NCI-H128 (cell line): ENCODE measurements at regions not wholly inside any gene's neighbourhood (a gene's known extent, or its start where the extent isn't known, plus 50 kb on each side); places are given as distances from the start of the nearest gene placed in this dataset.

Experiments used
- DNase-seq: peaks from one replicate; lab custom pipeline; 2025; ENCODE audit not compliant: unreplicated experiment; lab: John Stamatoyannopoulos, UW

GRCh38 chr1:193514397-193514796 is 328.0 kb upstream of the B3GALT2 start:
- DNase-seq = no peak

GRCh38 chr1:193513032-193513431 is 326.6 kb upstream of the B3GALT2 start:
- DNase-seq = no peak

DNA sequence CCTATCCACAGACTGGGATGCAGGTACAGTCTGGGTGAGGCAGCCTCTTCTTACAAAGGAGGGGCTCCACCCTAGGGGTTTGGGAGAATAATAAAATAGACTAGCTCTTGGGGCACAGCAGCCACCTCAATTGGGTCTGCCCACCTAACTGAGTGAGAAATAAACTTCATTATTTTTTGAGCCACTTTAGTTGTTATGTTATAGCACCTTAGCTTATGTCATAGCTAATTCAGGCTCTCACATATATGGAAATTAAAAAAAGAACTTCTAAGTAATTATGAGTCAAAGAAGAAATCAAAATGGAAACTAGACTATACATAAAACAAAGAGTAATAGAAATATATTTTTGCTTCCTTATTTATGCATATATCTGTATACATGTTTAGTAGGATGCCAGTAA is 318.5 kb upstream of the B3GALT2 start:
- DNase-seq = no peak

DNA sequence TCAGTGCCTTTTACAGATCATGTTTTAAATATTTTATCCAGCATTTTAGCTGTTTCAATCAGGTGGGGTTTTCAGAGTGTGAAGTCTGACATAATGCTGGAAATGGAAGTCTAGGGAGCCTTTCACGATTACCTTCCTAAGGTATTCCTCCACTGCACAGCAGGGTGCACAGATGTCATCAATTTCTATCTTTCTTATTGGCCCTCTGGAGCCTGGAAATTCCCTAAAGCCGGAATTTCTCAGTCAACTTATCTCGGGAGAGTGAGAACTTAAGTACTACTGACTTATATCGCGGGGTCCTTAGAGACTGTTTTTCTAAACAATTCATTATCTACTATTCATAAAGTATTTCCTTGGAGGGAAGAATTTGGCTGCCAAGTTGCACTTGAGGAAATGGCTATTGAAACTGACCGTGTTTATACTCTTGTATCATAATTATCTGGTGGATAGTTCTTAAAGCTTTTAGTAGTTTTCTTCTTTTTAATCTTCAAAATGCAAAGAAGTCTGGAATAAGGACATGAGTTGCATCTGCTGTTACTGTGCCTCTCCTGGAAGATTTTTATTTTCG is 311.8 kb upstream of the B3GALT2 start:
- no peak for DNase-seq

DNA sequence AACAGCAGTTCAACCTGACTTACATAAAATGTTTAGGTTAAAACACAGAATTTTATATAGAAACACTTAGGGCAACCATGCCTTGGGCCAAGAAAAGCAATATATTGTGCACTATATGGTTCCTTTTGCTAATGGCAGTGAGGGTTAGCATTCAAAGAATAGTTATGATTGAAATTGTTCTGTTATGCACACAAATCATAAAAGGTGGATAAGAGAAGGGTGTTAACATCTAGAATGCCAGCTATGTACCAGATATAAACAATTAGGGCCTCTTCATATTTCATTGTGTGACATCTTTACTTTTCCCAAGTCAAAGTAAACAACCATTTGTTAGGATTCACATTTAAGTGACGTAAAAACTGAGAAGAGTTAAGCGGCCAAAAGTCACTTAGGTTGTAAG is 308.0 kb upstream of the B3GALT2 start:
- DNase-seq = no peak

- DNase-seq = no peak
Measured at GRCh38 chr1:193489191-193489590, 302.8 kb upstream of the B3GALT2 start.

GRCh38 chr1:193487722-193488121 is 301.3 kb upstream of the B3GALT2 start:
- DNase-seq = no peak

GRCh38 chr1:193486671-193487229 is 300.3 kb upstream of the B3GALT2 start:
- no peak for DNase-seq

DNA sequence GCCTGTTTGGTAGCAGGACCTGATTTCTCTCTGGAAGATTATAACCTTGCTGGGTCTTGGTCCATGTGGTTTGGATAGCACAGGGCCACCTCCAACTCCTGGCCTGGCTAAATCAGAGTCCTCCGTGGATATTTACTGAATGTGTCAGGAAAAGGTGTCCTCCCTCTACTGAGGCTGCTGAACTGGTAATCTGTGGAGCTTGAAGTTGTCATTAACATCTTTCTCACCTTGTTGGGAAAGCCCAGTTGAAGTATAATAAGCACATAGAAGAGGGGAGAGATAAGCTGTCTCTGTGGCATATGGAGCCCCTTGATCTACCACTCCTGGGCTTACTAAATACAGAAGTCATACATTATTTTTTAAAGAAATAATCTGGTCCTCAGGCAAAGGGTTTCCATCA is 294.3 kb upstream of the B3GALT2 start:
- DNase-seq = no peak

- DNase-seq = no peak
Measured at GRCh38 chr1:193479187-193479586, 292.8 kb upstream of the B3GALT2 start.

DNA sequence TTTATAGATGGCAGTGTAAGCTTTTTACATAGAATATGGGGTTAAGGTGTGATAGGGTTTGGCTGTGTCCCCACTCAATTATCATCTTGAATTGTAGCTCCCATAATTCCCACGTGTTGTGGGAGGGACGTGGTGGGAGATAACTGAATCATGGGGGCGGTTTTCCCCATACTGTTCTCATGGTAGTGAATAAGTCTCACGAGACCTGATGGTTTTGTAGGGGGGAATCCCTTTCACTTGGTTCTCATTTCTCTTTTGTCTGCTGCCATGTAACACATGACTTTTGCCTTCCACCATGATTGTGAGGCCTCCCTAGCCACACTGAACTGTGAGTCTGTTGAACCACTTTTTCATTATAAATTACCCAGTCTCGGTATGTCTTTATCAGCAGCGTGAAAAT is 290.3 kb upstream of the B3GALT2 start:
- no peak for DNase-seq

DNA sequence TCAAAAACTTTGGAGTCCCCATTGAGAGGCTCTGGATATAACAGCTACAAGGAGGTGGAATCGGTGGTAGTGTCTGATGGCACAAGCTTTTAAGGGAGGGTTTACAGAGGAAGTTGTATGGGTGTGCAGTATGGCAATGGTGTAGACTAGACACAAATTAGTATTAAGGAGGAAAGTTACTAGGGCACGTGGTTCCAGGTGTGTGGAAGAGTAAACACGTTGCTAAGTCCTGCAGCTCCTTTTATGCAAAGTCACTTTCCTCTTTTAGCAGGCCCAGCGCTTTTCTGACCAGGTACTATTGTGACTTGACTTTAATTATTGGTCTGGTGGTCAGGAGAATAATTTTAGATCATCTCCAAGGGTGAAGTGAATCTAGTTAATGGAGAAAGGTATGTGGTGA is 287.5 kb upstream of the B3GALT2 start:
- no peak for DNase-seq

- DNase-seq = no peak
Measured at GRCh38 chr1:193472838-193473398, 286.5 kb upstream of the B3GALT2 start.

DNA sequence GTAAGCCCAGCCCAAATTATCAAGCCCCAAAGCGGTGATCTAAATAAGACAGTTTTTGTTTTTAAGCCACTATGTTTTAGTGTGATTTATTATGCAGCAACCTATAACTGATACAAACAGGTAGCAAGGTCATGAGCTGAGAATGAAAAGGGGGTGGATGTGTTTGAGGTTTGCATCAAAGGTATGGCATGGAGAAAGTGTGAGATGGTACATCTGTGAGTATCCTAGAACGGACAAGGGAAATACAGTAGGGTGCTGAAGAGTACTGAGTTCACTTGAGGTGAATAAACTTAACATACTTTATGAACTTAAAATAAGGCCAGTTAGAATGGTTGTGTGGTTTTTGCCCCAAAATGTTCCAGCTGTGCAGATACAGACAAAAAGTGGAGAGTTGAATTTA is 286.0 kb upstream of the B3GALT2 start:
- DNase-seq = no peak

GRCh38 chr1:193471981-193472380 is 285.6 kb upstream of the B3GALT2 start:
- DNase-seq = no peak

DNA sequence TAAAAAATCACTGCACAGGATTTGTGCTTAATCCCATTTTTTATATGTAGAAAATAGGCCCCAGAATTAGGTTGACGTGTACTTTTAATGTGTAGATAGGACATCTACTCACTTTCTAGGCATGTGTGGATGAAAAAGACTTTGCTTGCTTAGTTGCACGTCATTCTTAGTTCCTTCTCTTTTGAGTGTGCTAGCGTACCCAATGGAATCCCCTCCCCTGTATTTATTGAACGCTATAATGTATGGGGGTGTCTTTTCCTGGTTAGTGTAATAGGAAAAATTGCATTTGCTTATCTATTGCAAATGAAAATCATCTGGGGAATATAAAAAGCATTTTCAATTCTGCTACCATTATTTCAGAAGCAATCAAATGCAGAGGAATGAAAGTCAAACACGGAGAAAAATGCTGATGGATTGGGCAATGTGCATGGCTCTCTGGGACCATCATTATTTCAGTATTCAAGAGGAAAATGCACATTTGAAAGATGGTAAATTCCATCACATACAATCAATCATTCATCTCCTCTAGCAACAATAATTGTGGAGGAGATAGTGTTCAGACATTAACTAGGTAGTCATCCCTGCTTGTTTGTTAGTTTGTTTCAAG is 277.0 kb upstream of the B3GALT2 start:
- no peak for DNase-seq

DNA sequence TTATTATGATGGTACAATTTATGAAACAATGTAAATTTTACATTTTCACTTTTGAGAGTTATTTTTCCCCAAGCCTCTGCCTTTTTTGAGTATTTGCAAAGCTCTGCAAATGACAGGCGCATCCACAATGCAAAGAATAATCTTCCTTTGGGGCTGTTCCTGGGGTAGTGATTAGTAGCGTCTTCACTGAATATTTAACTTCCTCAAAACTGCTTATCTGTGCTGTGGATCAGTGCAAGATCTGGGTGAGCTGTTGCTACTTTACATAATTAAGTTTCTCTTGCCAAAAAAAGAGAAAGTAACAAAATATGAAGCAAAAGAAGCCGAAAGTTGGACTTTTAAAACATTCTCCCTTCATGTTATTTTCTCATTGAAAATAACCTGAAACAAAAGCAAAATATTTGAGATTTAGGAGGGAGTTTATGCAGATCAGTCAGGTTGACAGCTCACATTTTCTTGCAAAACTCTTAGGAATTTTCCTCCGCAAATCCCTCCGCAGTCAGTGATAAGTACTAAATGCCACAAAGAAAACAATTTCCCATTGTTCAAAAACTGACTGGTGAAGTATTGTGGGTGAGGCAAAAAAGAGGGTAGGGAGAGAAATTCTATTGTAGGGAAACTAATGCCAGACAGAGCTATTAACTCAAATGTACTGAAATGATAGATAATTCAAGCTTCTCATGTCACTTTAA is 276.4 kb upstream of the B3GALT2 start:
- DNase-seq = no peak

DNA sequence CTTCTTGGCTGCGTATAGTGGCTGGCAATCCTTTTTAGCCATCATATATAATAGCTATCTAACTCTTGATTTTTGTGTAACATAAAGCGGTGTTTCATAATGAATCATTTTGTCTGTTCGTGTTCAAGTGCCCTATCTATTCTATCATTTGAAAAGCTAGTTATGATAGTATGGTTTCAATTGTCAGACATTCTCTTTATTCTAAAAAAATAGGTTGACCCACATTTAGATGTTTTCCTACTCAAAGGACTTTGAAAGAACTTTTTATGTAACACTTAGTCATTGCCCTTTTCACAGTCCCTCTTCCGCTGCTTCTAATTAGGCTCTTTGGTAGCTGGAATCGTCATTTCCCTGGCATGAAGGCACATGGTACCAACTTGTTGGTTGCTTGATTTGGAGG is 272.2 kb upstream of the B3GALT2 start:
- no peak for DNase-seq

- peak; percentile 3 for DNase-seq
Measured at GRCh38 chr1:193457676-193458075, 271.3 kb upstream of the B3GALT2 start.

GRCh38 chr1:193456811-193457280 is 270.4 kb upstream of the B3GALT2 start:
- no peak for DNase-seq

DNA sequence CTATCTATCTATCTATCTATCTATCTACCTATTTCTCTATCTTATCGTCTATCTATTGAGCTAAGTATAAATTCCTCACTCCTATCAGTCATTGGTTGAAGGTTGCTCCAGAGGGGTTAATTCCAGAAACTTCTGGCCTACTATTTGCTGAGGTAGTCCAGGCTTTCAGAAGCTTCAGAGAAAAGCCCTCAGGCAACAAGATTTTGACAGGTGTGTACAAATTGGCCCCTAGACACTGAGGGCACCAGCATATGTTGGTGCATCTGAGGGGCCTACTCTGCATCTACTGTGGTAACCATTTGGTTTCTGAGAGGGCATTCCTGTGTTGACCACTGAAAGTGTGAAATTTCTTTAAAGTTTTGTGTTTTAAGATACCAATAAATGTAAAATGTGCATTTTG is 265.2 kb upstream of the B3GALT2 start:
- no peak for DNase-seq

GRCh38 chr1:193451001-193451400 is 264.6 kb upstream of the B3GALT2 start:
- no peak for DNase-seq
